OCI-LY3 (cell line): ENCODE measurements at regions not wholly inside any gene's neighbourhood (a gene's known extent, or its start where the extent isn't known, plus 50 kb on each side); places are given as distances from the start of the nearest gene placed in this dataset.

Experiments
- H2AFZ ChIP-seq: fragments of 200-600, 300-600 bp; shearing (Covaris generic); 2 replicates; pipeline ENCODE4 v1.6.0; 2014; ENCODE audit warnings: antibody characterized with exemption, low read depth, low read length
- H3K27ac ChIP-seq: fragments of 200-600, 300-600 bp; sonication (generic); 2 replicates; pipeline ENCODE4 v1.5.1; 2014; ENCODE audit warnings: mild to moderate bottlenecking, low read length, moderate library complexity, mixed read lengths
- H3K27me3 ChIP-seq: fragments of 200-600, 300-600 bp; sonication (generic); 2 replicates; pipeline ENCODE4 v1.6.1; 2014; ENCODE audit warnings: low read depth, low read length, mixed read lengths
- H3K36me3 ChIP-seq: fragments of 200-600, 300-600 bp; sonication (generic); replicated peaks from 2 replicates; pipeline ENCODE3; 2014; ENCODE audit warnings: low read depth, low read length, mixed read lengths
- H3K4me1 ChIP-seq: fragments of 300-600, 200-600 bp; sonication (generic); 2 replicates; pipeline ENCODE4 v1.6.1; 2014; ENCODE audit warnings: low read length, mixed read lengths
- H3K4me2 ChIP-seq: fragments of 200-600, 300-600 bp; sonication (generic); 2 replicates; pipeline ENCODE4 v1.6.1; 2014; ENCODE audit warnings: low read length, mixed read lengths
- H3K4me3 ChIP-seq: fragments of 300-600, 200-600 bp; sonication (generic); 2 replicates; pipeline ENCODE4 v1.5.1; 2014; ENCODE audit warnings: antibody characterized with exemption, mild to moderate bottlenecking, low read length, moderate library complexity
- H3K79me2 ChIP-seq: fragments of 300-600, 200-600 bp; shearing (Covaris generic); 2 replicates; pipeline ENCODE4 v1.6.1; 2014; ENCODE audit warnings: mild to moderate bottlenecking, low read length, mixed read lengths
- H3K9ac ChIP-seq: fragments of 300-600, 200-600 bp; shearing (Covaris generic); 2 replicates; pipeline ENCODE4 v1.6.0; 2014; ENCODE audit warnings: mild to moderate bottlenecking, low read length, moderate library complexity
- H3K9me3 ChIP-seq: fragments of 200-600, 300-600 bp; shearing (Covaris generic); 2 replicates; pipeline ENCODE4 v1.6.1; 2014; ENCODE audit warnings: low read length, mixed read lengths; ENCODE audit not compliant: insufficient read depth
- H4K20me1 ChIP-seq: fragments of 200-600, 300-600 bp; sonication (generic); 2 replicates; pipeline ENCODE4 v1.6.1; 2016; ENCODE audit warnings: low read length, mixed read lengths; ENCODE audit not compliant: insufficient read depth
- EZH2phosphoT487 ChIP-seq: fragments of 200-600 bp; shearing (Covaris generic); IDR thresholded peaks from 2 replicates; pipeline ENCODE4 v1.6.1; 2018; ENCODE audit warnings: antibody characterized with exemption, mixed run types, low read depth
- TF ChIP-seq, protein P1 (sequence below): fragments of 200-600, 300-600 bp; sonication (generic); IDR thresholded peaks from 2 replicates; pipeline ENCODE4 v1.5.1; 2014; ENCODE audit warnings: antibody characterized with exemption, low read length, low read depth

DNA sequence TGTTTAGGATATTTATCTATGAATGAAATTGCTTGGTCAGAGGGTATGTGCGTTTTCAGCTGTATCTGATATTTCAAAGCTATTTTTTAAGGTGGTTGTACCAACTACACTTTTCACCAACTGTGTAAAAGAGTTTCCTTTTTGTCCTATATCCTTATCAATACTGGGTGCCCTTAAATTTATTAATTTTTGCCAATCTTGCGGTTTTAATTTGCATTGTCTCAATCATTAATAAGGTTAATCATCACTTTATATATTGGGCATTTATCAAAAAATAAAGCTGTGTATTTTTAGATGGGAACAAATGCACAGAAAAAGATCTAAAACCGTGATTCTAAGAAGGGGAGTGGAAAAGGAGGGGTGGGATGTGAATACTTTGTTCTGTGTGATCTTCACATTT, 66.7 kb upstream of the SALL4 start:
- no peak overlapping the region for H2AFZ ChIP-seq
- no peak overlapping the region for H3K27ac ChIP-seq
- TF ChIP-seq, protein P1, sequence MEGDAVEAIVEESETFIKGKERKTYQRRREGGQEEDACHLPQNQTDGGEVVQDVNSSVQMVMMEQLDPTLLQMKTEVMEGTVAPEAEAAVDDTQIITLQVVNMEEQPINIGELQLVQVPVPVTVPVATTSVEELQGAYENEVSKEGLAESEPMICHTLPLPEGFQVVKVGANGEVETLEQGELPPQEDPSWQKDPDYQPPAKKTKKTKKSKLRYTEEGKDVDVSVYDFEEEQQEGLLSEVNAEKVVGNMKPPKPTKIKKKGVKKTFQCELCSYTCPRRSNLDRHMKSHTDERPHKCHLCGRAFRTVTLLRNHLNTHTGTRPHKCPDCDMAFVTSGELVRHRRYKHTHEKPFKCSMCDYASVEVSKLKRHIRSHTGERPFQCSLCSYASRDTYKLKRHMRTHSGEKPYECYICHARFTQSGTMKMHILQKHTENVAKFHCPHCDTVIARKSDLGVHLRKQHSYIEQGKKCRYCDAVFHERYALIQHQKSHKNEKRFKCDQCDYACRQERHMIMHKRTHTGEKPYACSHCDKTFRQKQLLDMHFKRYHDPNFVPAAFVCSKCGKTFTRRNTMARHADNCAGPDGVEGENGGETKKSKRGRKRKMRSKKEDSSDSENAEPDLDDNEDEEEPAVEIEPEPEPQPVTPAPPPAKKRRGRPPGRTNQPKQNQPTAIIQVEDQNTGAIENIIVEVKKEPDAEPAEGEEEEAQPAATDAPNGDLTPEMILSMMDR = no peak
- no peak for TF ChIP-seq EZH2phosphoT487

DNA sequence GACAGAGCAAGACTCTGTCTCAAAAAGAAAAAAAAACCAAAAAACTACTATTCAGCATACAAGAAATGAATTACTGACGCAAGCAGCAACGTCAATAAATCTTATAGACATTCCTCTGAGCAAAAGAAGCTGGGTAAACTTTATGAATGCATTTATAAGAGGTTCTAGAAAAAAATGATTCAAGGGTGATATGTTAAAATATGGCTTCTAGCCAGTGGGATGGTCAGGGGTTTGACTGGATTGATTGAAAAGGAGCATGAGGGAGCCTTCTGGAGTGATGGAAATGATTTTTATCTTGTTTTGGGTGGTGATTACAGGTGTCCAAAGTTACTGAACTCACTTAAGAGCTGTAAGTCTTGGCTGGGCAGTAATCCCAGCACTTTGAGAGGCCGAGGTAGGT, 64.9 kb upstream of the SALL4 start:
- no peak overlapping the region for H2AFZ ChIP-seq
- H4K20me1 ChIP-seq = no peaks in the 10 kb centered on the region
- no peak overlapping the region for H3K4me2 ChIP-seq
- no peak for TF ChIP-seq EZH2phosphoT487
- TF ChIP-seq, protein P1 = no peak
- H3K27me3 ChIP-seq = peaks cover 9% of the 10 kb centered on the region
- H3K27ac ChIP-seq = no peak overlapping the region
- H3K4me3 ChIP-seq = no peak overlapping the region
- no peaks in the 10 kb centered on the region for H3K9me3 ChIP-seq
- no peak overlapping the region for H3K9ac ChIP-seq
- no peaks in the 10 kb centered on the region for H3K4me1 ChIP-seq
- H3K36me3 ChIP-seq = no peaks in the 10 kb centered on the region
- H3K79me2 ChIP-seq = no peaks in the 10 kb centered on the region

More for the DNA sequence above, 66.7 kb upstream of the SALL4 start:
- Histone ChIP-seq H3K27me3 (peaks cover 8% of the 10 kb centered on the region), H3K4me2 (no peak overlapping the region), H3K9ac (no peak overlapping the region), H4K20me1 (no peaks in the 10 kb centered on the region), H3K79me2 (no peaks in the 10 kb centered on the region), H3K4me3 (no peak overlapping the region), H3K36me3 (no peaks in the 10 kb centered on the region), H3K4me1 (no peaks in the 10 kb centered on the region), H3K9me3 (no peaks in the 10 kb centered on the region)

DNA sequence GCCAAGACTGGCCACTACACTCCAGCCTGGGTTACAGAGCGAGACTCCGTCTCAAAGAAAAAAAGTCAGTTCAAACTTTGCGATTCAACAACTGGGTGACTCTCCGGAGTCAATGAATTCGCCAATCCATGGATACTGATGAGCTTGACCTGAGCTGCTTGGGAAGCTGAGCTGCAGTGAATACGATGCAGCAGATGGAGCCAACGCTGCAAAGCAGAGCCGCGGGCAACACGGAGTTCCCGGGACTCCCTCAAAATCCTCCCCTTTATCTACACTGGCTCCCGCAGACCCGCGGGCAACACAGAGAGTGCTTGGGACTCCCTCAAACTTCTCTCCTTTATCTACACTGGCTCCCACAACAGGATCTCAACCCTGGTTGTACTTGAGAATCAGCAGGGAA, 62.6 kb upstream of the SALL4 start:
- no peak overlapping the region for H2AFZ ChIP-seq
- H3K4me2 ChIP-seq = no peak overlapping the region
- TF ChIP-seq, protein P1 = no peak
- TF ChIP-seq EZH2phosphoT487 = no peak
- no peaks in the 10 kb centered on the region for H4K20me1 ChIP-seq
- peaks cover 21% of the 10 kb centered on the region for H3K27me3 ChIP-seq
- H3K9ac ChIP-seq = no peak overlapping the region
- H3K79me2 ChIP-seq = no peaks in the 10 kb centered on the region
- no peaks in the 10 kb centered on the region for H3K4me1 ChIP-seq
- no peaks in the 10 kb centered on the region for H3K9me3 ChIP-seq
- H3K4me3 ChIP-seq = no peak overlapping the region
- no peaks in the 10 kb centered on the region for H3K36me3 ChIP-seq
- H3K27ac ChIP-seq = no peak overlapping the region

DNA sequence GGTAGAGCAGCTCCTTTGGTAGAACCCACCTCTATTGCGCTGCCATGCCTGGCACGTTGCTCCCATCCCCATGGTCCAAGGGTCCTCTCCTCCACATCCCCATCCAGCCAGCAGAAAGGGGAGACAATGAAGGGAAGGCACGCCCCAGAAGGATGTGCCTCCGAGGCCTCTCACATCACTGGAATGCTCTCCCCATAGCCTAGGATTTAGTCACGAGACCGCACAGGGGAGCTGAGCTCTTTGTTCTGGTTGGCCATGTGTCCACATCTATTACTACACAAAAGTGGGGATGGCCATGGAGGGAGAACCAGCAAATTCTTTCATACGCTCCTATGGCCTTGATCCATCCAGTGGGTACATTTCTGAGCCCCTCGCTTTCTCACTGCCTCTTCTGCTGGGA, 60.5 kb upstream of the SALL4 start:
- no peaks in the 10 kb centered on the region for H3K79me2 ChIP-seq
- TF ChIP-seq EZH2phosphoT487 = no peak
- TF ChIP-seq, protein P1 = no peak
- peaks cover 25% of the 10 kb centered on the region for H3K27me3 ChIP-seq
- no peak overlapping the region for H2AFZ ChIP-seq
- no peaks in the 10 kb centered on the region for H3K4me1 ChIP-seq
- H3K27ac ChIP-seq = no peak overlapping the region
- no peaks in the 10 kb centered on the region for H3K9me3 ChIP-seq
- H3K4me3 ChIP-seq = no peak overlapping the region
- H3K9ac ChIP-seq = no peak overlapping the region
- H3K36me3 ChIP-seq = no peaks in the 10 kb centered on the region
- H4K20me1 ChIP-seq = no peaks in the 10 kb centered on the region
- no peak overlapping the region for H3K4me2 ChIP-seq
